ENCODE measurements at regions not wholly inside any gene's neighbourhood (a gene's known extent, or its start where the extent isn't known, plus 50 kb on each side); places are given as distances from the start of the nearest gene placed in this dataset.

- Histone ChIP-seq H3K4me1 (ENCODE audit: control insufficient read depth in 2 of 2, insufficient read depth in 2 of 2, low read length in 2 of 2) (no peaks in the 10 kb centered on the region), H2AFZ (ENCODE audit: insufficient read depth, low read depth, low read length, poor library complexity, severe bottlenecking) (no peak overlapping the region), H3K9ac (ENCODE audit: low read length) (no peak overlapping the region), H3K79me2 (ENCODE audit: control insufficient read depth, insufficient read depth, low read length) (no peaks in the 10 kb centered on the region), H3K4me2 (replicated peaks; ENCODE audit: low read depth, low read length, poor library complexity, severe bottlenecking) (no peak overlapping the region), H3K9me3 (ENCODE audit: control extremely low read depth in 1 of 3, control insufficient read depth in 2 of 3, insufficient read depth in 1 of 3, low read length in 2 of 3) (peaks cover 0 to 3% (median 0%) of the 10 kb centered on the region in 3 donors), H3K27me3 (replicated peaks in 1 of 4; ENCODE audit: control extremely low read depth in 1 of 4, control insufficient read depth in 3 of 4, insufficient read depth in 4 of 4, low read length in 3 of 4) (no peaks in the 10 kb centered on the region), H3K27ac (ENCODE audit: low read length in 2 of 2) (no peak overlapping the region), H3K4me3 (ENCODE audit: control extremely low read depth in 1 of 5, extremely low read depth in 1 of 5, insufficient read depth in 1 of 5, low read depth in 2 of 5, low read length in 4 of 5) (no peak overlapping the region), H3K36me3 (replicated peaks in 1 of 2; ENCODE audit: control extremely low read depth in 1 of 2, control insufficient read depth in 1 of 2, extremely low read depth in 1 of 2, insufficient read depth in 2 of 2, low read length in 1 of 2) (no peaks in the 10 kb centered on the region), H4K20me1 (ENCODE audit: control insufficient read depth, insufficient read depth, low read length, poor library complexity, severe bottlenecking) (no peaks in the 10 kb centered on the region)
- ChIA-PET CTCF (no interaction called here), POLR2A (no interaction called here)
- no peak for ATAC-seq (ENCODE audit: low read depth)
- TF ChIP-seq CTCF (IDR thresholded peaks at IDR 0.05) (no peak), EZH2 (IDR thresholded peaks at IDR 0.05; ENCODE audit: borderline replicate concordance, insufficient read depth, low read depth, low read length, poor library complexity, severe bottlenecking) (no peak)
- no peaks in the 10 kb centered on the region for H3K9me3 Mint-ChIP-seq (ENCODE audit: insufficient read depth)
- 93% methylated on average over 6 of the region's 7 CpGs for WGBS (ENCODE audit: insufficient coverage)
- no peak overlapping the region for H3K4me3 Mint-ChIP-seq
- no peaks in the 10 kb centered on the region for H3K27me3 Mint-ChIP-seq
- intact Hi-C loops (cut with micrococcal nuclease) = no loop called here
- H3K27ac Mint-ChIP-seq = no peak overlapping the region
- H3K4me1 Mint-ChIP-seq = no peaks in the 10 kb centered on the region
- no peak for DNase-seq
Measured at GRCh38 chr11:130699561-130699960, 216.7 kb downstream of the SNX19 start.

- H3K27me3 ChIP-seq (replicated peaks in 1 of 4; ENCODE audit: control extremely low read depth in 1 of 4, control insufficient read depth in 3 of 4, insufficient read depth in 4 of 4, low read length in 3 of 4) = no peaks in the 10 kb centered on the region
- CTCF ChIA-PET = no interaction called here
- Mint-ChIP-seq H3K9me3 (ENCODE audit: insufficient read depth) (no peaks in the 10 kb centered on the region), H3K4me1 (no peaks in the 10 kb centered on the region), H3K27ac (no peak overlapping the region), H3K4me3 (no peak overlapping the region), H3K27me3 (no peaks in the 10 kb centered on the region)
- no peak overlapping the region for H2AFZ ChIP-seq (ENCODE audit: insufficient read depth, low read depth, low read length, poor library complexity, severe bottlenecking)
- no peak overlapping the region for H3K27ac ChIP-seq (ENCODE audit: low read length in 2 of 2)
- no peaks in the 10 kb centered on the region for H4K20me1 ChIP-seq (ENCODE audit: control insufficient read depth, insufficient read depth, low read length, poor library complexity, severe bottlenecking)
- no peaks in the 10 kb centered on the region for H3K79me2 ChIP-seq (ENCODE audit: control insufficient read depth, insufficient read depth, low read length)
- DNase-seq = no peak
- H3K9ac ChIP-seq (ENCODE audit: low read length) = no peak overlapping the region
- H3K4me1 ChIP-seq (ENCODE audit: control insufficient read depth in 2 of 2, insufficient read depth in 2 of 2, low read length in 2 of 2) = no peaks in the 10 kb centered on the region
- no peak overlapping the region for H3K4me2 ChIP-seq (replicated peaks; ENCODE audit: low read depth, low read length, poor library complexity, severe bottlenecking)
- no peak for ATAC-seq (ENCODE audit: low read depth)
- no peaks in the 10 kb centered on the region for H3K36me3 ChIP-seq (replicated peaks in 1 of 2; ENCODE audit: control extremely low read depth in 1 of 2, control insufficient read depth in 1 of 2, extremely low read depth in 1 of 2, insufficient read depth in 2 of 2, low read length in 1 of 2)
- H3K9me3 ChIP-seq (ENCODE audit: control extremely low read depth in 1 of 3, control insufficient read depth in 2 of 3, insufficient read depth in 1 of 3, low read length in 2 of 3) = peaks cover 0 to 3% (median 0%) of the 10 kb centered on the region in 3 donors
- intact Hi-C loops (cut with micrococcal nuclease) = no loop called here
- TF ChIP-seq CTCF (IDR thresholded peaks at IDR 0.05) = no peak
- TF ChIP-seq EZH2 (IDR thresholded peaks at IDR 0.05; ENCODE audit: borderline replicate concordance, insufficient read depth, low read depth, low read length, poor library complexity, severe bottlenecking) = no peak
- POLR2A ChIA-PET = no interaction called here
- H3K4me3 ChIP-seq (ENCODE audit: control extremely low read depth in 1 of 5, extremely low read depth in 1 of 5, insufficient read depth in 1 of 5, low read depth in 2 of 5, low read length in 4 of 5) = no peak overlapping the region
Measured at GRCh38 chr11:130700092-130700491, 216.2 kb downstream of the SNX19 start.

All from B cell (primary cell).